Small intestine (tissue), 7 donors: ENCODE measurements at regions not wholly inside any gene's neighbourhood (a gene's known extent, or its start where the extent isn't known, plus 50 kb on each side); places are given as distances from the start of the nearest gene placed in this dataset.
A peak's percentile ranks its signal among the peaks of the same experiment; 100 is the strongest.

Source experiments
- DNase-seq, 2 donors: peaks; one replicate each; pipeline versions ENCODE4 v3.0.0 to v3.0.0-alpha.2; 2013
- FAIRE-seq: peaks from 2 replicates; lab custom pipeline; 2012; peaks lifted over from hg19 to GRCh38; lab: Jason Lieb, UNC
- H3K27ac ChIP-seq, 3 donors: one replicate each; pipeline ENCODE4 v1.5.1; 2013; ENCODE audit warnings: low read length in 2 of 3, mild to moderate bottlenecking in 2 of 3, control low read depth in 1 of 3, inconsistent platforms in 1 of 3, low read depth in 1 of 3, moderate library complexity in 1 of 3
- H3K27me3 ChIP-seq, 3 donors: one replicate each; pipeline ENCODE4 v1.6.1; 2013; ENCODE audit warnings: low read length in 3 of 3, inconsistent platforms in 1 of 3; ENCODE audit not compliant: control insufficient read depth in 3 of 3, insufficient read depth in 3 of 3
- H3K36me3 ChIP-seq, 3 donors: one replicate each; pipeline ENCODE4 v1.6.1; 2013; ENCODE audit warnings: low read length in 3 of 3, inconsistent platforms in 1 of 3, low read depth in 1 of 3, mild to moderate bottlenecking in 1 of 3, moderate library complexity in 1 of 3; ENCODE audit not compliant: control insufficient read depth in 3 of 3, insufficient read depth in 2 of 3
- H3K4me1 ChIP-seq, 3 donors: one replicate each; pipeline ENCODE4 v1.6.1; 2013; ENCODE audit warnings: low read length in 2 of 3, inconsistent platforms in 1 of 3, low read depth in 1 of 3, mild to moderate bottlenecking in 1 of 3, moderate library complexity in 1 of 3; ENCODE audit not compliant: control insufficient read depth in 3 of 3, insufficient read depth in 2 of 3
- H3K4me3 ChIP-seq, 3 donors: one replicate each; pipeline ENCODE4 v1.5.1; 2013; ENCODE audit warnings: low read length in 3 of 3, control low read depth in 1 of 3, inconsistent platforms in 1 of 3, low read depth in 1 of 3, mild to moderate bottlenecking in 1 of 3, moderate library complexity in 1 of 3
- H3K9me3 ChIP-seq, 2 donors: one replicate each; pipeline ENCODE4 v1.6.1; 2013; ENCODE audit warnings: low read depth in 1 of 2, low read length in 1 of 2; ENCODE audit not compliant: control insufficient read depth in 2 of 2, insufficient read depth in 1 of 2
- WGBS, 3 donors: extraction: QIAGEN DNeasy Blood & Tissue Kit; methylation state at CpG; one replicate each; pipeline ENCODE4 v1.1.7; 2013; 5-methylcytosine and 5-hydroxymethylcytosine counted together
- donor health status: healthy with polysubstance abuse.
- donor health status: control.
- donor health status: control.
- donor health status: Bipolar disorder and iron deficiency.
- donor health status: healthy.

DNA sequence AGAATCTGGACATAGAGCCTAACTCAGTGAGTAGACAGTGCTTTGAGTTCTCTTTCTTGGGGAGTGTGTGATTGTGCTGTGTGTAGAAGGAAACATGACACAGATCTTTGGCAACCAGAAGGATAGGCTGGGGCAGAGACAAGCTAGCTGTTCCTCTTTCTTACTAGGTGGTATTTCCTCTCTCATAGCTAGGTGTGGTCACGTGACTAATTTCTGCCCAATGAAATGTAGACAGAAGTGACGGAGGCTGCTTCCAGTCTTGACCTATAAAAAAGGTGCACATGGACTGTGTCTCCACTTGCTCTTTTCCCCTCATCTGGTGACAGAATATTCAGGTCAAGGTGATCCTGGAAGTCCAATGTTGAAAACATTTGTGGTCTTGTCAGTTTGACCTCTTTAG lies 92.5 kb upstream of the NFIB start:
- no peak overlapping the region for H3K4me3 ChIP-seq
- 89 to 95% (median 90%) methylated on average over 2 of the region's 2 CpGs for WGBS, 3 donors
- DNase-seq (no peak), FAIRE-seq (no peak)
- no peaks in the 10 kb centered on the region for H3K4me1 ChIP-seq
- no peaks in the 10 kb centered on the region for H3K27me3 ChIP-seq
- H3K9me3 ChIP-seq: no peaks in the 10 kb centered on the region
- no peak overlapping the region for H3K27ac ChIP-seq
- no peaks in the 10 kb centered on the region for H3K36me3 ChIP-seq

DNA sequence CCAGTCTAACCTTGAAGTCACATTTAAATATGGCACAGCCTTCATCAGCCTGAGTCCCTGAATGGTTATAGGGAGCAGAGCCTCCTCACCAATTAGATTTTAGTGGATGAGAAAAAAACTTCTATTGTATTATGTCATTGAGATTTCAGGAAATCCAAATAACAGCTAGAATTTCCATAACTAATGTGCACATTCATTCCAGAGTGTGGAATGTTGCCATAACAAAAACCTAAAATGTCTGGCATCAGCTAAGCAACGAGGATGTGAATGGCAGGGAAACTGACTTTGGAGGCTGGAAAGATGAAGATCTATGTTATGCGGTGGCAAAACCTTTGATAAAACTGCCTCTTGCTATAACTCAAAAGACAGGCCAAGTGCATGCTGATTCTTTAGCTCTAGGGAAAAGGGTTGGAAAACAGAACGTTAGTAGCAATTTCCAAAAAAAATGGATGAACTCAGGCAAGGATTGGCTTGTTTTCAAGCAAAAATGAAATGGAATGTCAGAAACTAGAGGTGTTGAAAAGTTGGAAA lies 91.3 kb upstream of the NFIB start:
- Histone ChIP-seq H3K36me3 (no peaks in the 10 kb centered on the region), H3K4me1 (no peaks in the 10 kb centered on the region), H3K27me3 (no peaks in the 10 kb centered on the region), H3K27ac (no peak overlapping the region), H3K4me3 (no peak overlapping the region), H3K9me3 (no peaks in the 10 kb centered on the region)
- 79 to 86% (median 81%) methylated on average over 3 of the region's 3 CpGs for WGBS, 3 donors
- DNase-seq (no peak), FAIRE-seq (no peak)

DNA sequence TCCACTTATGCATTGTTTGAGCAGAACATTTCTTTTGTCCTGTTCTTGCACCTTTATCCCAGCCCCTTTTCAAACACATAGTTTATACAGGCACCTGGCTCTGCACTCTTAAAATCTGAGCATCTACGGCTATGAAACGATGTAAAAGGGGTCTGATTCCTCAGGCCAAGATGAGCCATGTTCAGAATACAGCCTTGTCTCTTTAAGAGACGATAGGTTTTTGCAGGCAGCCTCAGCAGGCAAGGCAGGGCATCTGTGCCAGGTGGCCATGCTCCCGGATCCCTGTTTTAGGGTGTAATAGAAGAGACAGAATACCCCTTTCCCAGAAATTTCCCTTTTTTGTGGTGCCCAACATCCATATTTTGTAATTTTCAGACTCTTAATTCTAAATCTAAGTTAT lies 89.1 kb upstream of the NFIB start:
- Histone ChIP-seq H3K9me3 (no peaks in the 10 kb centered on the region), H3K4me1 (no peaks in the 10 kb centered on the region), H3K4me3 (no peak overlapping the region), H3K36me3 (no peaks in the 10 kb centered on the region), H3K27me3 (no peaks in the 10 kb centered on the region), H3K27ac (no peak overlapping the region)
- 59 to 85% (median 66%) methylated on average over 4 of the region's 4 CpGs for WGBS, 3 donors
- no peak for FAIRE-seq
- no peak for DNase-seq

DNA sequence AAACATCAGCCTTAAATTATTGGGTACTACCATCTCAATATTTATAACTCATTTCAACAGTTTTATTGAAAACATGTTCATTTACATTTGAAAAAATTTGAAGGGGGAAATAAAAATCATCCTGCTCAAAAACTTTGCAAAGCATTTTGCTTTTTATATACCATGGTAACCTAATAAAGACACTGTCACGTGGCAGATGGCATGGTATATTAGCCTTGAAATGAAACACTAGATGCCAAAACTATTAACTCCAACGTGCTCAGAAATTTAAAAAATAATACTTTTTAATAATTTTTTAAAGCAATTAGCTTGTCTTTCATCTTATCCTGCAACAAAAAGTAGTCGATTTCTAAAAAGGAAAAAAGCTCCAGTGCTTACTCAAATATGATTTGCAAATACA lies 88.6 kb upstream of the NFIB start:
- H3K27ac ChIP-seq: no peak overlapping the region
- no peaks in the 10 kb centered on the region for H3K9me3 ChIP-seq
- DNase-seq (no peak), FAIRE-seq (no peak)
- no peaks in the 10 kb centered on the region for H3K4me1 ChIP-seq
- H3K27me3 ChIP-seq: no peaks in the 10 kb centered on the region
- H3K4me3 ChIP-seq: no peak overlapping the region
- WGBS, 3 donors: 59 to 78% (median 61%) methylated on average over 3 of the region's 3 CpGs
- H3K36me3 ChIP-seq: no peaks in the 10 kb centered on the region

DNA sequence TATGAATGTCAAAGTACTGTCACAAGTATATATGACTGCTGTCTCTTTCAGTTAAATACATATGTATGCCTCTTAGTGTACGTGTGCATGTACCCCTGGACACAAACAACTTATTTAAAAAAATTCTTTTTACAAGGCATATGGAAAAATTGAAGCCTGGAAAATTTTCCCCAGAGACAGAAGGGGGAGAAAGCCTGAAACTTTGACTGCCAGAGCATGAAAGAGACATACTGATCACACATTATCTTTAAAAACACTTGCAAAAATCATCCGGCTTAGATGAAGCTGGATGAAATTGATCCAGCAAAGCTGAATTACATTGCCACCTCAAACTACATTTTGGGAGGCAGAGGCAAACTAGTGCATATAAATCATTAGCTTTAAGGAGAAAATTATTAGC lies 88.0 kb upstream of the NFIB start:
- no peak overlapping the region for H3K27ac ChIP-seq
- 83 to 97% (median 84%) methylated on average over 2 of the region's 2 CpGs for WGBS, 3 donors
- no peaks in the 10 kb centered on the region for H3K36me3 ChIP-seq
- no peak overlapping the region for H3K4me3 ChIP-seq
- H3K27me3 ChIP-seq: no peaks in the 10 kb centered on the region
- no peaks in the 10 kb centered on the region for H3K4me1 ChIP-seq
- H3K9me3 ChIP-seq: no peaks in the 10 kb centered on the region
- DNase-seq: no peak
- FAIRE-seq: no peak

DNA sequence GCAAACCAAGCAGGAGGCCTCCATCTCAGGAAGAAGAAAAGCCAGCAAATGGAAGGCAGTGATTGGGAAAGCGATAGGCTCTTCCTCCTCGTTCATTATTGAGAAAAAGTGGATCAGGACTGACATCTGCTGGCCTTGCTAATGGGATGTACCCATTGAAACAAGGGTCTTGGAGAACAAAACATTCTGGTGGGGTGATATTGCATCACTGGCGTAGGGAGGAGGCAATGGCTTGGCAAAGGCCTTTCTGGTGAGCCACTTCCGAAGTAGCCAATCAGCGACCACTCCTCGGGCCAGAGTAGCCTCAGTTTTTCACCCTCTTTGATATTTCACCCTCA lies 86.7 kb upstream of the NFIB start:
- no peak for FAIRE-seq
- Histone ChIP-seq H3K9me3 (no peaks in the 10 kb centered on the region), H3K27ac (no peak overlapping the region), H3K4me1 (no peaks in the 10 kb centered on the region), H3K36me3 (no peaks in the 10 kb centered on the region), H3K4me3 (no peak overlapping the region), H3K27me3 (no peaks in the 10 kb centered on the region)
- DNase-seq: peak; percentile 7 to 23
- 52 to 74% (median 74%) methylated on average over 6 of the region's 6 CpGs for WGBS, 3 donors

DNA sequence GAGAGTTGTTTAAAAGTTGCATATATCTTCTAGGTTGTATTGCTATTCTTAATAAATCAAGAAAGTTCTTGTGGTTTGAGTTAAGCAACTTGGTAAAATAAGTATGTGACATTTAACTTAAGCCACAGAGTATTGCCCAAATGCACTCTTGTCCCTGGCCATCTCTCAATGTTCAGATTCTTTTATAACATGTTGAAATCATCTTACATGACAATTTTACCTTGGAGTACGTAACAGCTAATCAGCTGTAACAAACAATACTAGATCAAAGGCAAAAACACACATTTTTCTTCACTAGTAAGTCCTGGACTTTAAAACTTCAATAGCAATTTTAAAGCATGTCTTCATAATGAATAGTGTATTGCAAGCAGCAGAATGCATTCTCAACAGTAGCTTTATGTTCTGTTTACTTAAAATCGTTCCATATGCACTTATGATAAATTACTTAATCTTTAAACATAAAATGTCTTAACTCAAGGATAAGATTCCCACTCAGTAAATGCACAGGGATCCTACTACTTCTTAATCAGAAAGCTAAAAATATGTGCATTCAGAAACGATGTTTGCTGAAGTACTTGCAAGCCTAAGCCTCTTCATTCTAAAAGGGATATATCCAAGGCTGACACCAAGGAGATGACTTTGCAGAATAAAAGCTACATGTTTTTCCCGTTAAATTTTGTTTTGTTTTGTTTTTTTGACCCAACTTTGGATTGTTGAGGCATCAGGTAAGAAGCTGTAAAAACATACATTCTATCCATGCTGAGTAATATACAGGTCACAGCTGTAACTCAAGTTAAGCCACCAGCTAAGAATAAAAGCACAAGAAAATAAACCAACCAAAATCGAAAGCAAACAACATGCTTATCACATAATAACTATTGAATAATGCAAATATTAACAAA lies 86.1 kb upstream of the NFIB start:
- no peak for DNase-seq
- Histone ChIP-seq H3K4me1 (no peaks in the 10 kb centered on the region), H3K36me3 (no peaks in the 10 kb centered on the region), H3K4me3 (no peak overlapping the region), H3K9me3 (no peaks in the 10 kb centered on the region), H3K27ac (no peak overlapping the region), H3K27me3 (no peaks in the 10 kb centered on the region)
- no peak for FAIRE-seq
- 27 to 42% (median 37%) methylated on average over 5 of the region's 5 CpGs for WGBS, 3 donors

DNA sequence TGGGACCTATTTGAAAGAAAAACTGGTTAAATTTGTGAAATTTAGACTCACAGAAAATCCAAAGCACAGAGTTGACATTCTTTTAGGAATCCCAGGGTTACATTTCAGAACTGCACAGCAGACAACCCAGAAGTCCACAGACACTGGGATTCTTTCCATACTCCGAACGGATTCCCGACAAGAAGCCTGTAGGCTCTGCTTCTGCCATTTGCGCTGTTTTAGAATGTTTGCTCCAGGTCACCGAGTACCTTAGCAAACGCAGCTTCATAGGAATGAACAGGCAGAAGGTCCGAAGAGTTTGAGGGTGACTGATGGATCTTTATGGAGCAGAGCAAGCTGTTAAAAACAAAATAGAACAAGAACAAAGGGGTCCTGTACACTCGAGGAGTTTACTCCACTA lies 84.5 kb upstream of the NFIB start:
- no peaks in the 10 kb centered on the region for H3K36me3 ChIP-seq
- no peak for FAIRE-seq
- 90 to 93% (median 90%) methylated on average over 8 of the region's 8 CpGs for WGBS, 3 donors

More for the DNA sequence above, 84.5 kb upstream of the NFIB start:
- DNase-seq: no peak
- Histone ChIP-seq H3K4me1 (no peaks in the 10 kb centered on the region), H3K27me3 (no peaks in the 10 kb centered on the region), H3K9me3 (no peaks in the 10 kb centered on the region), H3K4me3 (no peak overlapping the region), H3K27ac (no peak overlapping the region)
